Kidney (tissue), 13 donors: ENCODE measurements at regions not wholly inside any gene's neighbourhood (a gene's known extent, or its start where the extent isn't known, plus 50 kb on each side); places are given as distances from the start of the nearest gene placed in this dataset.

Experiments used
- DNase-seq, 5 donors: peaks; one replicate each; pipeline ENCODE4 v3.0.0-alpha.2; 2013 to 2020
- FAIRE-seq: peaks from 2 replicates; lab custom pipeline; 2012; peaks lifted over from hg19 to GRCh38; lab: Jason Lieb, UNC
- H3K27ac ChIP-seq, 2 donors: one replicate each; pipeline ENCODE4 v1.7.0; 2013; ENCODE audit warnings: low read depth in 2 of 2, low read length in 2 of 2, inconsistent platforms in 1 of 2
- H3K27me3 ChIP-seq: one replicate; pipeline ENCODE4 v1.7.1; 2013; ENCODE audit warnings: low read length, inconsistent platforms; ENCODE audit not compliant: control insufficient read depth, insufficient read depth
- H3K36me3 ChIP-seq, 3 donors: one replicate each; pipeline versions ENCODE4 v1.7.0 to v1.7.1; 2013; ENCODE audit warnings: low read length in 3 of 3, control low read depth in 1 of 3, inconsistent platforms in 1 of 3; ENCODE audit not compliant: insufficient read depth in 3 of 3, control insufficient read depth in 2 of 3
- H3K4me1 ChIP-seq, 3 donors: one replicate each; pipeline versions ENCODE4 v1.7.0 to v1.7.1; 2013; ENCODE audit warnings: low read length in 3 of 3, inconsistent platforms in 1 of 3, low read depth in 1 of 3; ENCODE audit not compliant: control insufficient read depth in 2 of 3, insufficient read depth in 2 of 3
- H3K4me3 ChIP-seq, 3 donors: one replicate each; pipeline versions ENCODE4 v1.7.0 to v1.8.1; 2013; ENCODE audit warnings: low read length in 3 of 3, control low read depth in 1 of 3, inconsistent platforms in 1 of 3
- H3K9ac ChIP-seq, 3 donors: one replicate each; pipeline versions ENCODE4 v1.7.0 to v1.7.1; 2013; ENCODE audit warnings: low read length in 3 of 3, control low read depth in 1 of 3, inconsistent platforms in 1 of 3
- H3K9me3 ChIP-seq, 3 donors: one replicate each; pipeline versions ENCODE4 v1.7.0 to v1.7.1; 2013; ENCODE audit warnings: low read length in 3 of 3, control low read depth in 1 of 3, inconsistent platforms in 1 of 3; ENCODE audit not compliant: control insufficient read depth in 2 of 3, insufficient read depth in 1 of 3
- CTCF ChIP-seq: IDR thresholded peaks from 3 replicates; pipeline ENCODE4 v1.5.1; 2012; ENCODE audit warnings: mild to moderate bottlenecking, moderate library complexity, borderline replicate concordance; ENCODE audit not compliant: insufficient read depth; ENCODE audit errors: extremely low read depth
- intact Hi-C: fragments of 100-400 bp; cut with DNase I; formaldehyde crosslinking; loops from one replicate; pipeline ENCODE4 v1.11.1; 2022
- donor health status: control.
- donor health status: control.
- donor health status: control.
- donor health status: control.
- donor health status: control.
- donor health status: DM: yes; HTN: yes; CAD: no.
- donor health status: Normal renal cell carcinoma (clear cell type).

- no peaks in the 10 kb centered on the region for H3K9me3 ChIP-seq
- H3K27ac ChIP-seq: no peak overlapping the region
- no peak for TF ChIP-seq CTCF
- H3K4me1 ChIP-seq: no peaks in the 10 kb centered on the region
- H3K9ac ChIP-seq: no peak overlapping the region
- DNase-seq (no peak), FAIRE-seq (no peak)
- H3K4me3 ChIP-seq: no peak overlapping the region
- no peaks in the 10 kb centered on the region for H3K36me3 ChIP-seq
- no peaks in the 10 kb centered on the region for H3K27me3 ChIP-seq
- intact Hi-C loops: no loop called here
Measured at GRCh38 chr13:80255946-80256345, 85.0 kb downstream of the SPRY2 start.

- no peak for TF ChIP-seq CTCF
Measured at GRCh38 chr13:80251403-80251802, 89.5 kb downstream of the SPRY2 start.

GRCh38 chr13:80250213-80250810, 90.6 kb downstream of the SPRY2 start:
- DNase-seq (no peak), FAIRE-seq (no peak)
- intact Hi-C loops: no loop called here

More at GRCh38 chr13:80251403-80251802, 89.5 kb downstream of the SPRY2 start:
- intact Hi-C loops: no loop called here
- Histone ChIP-seq H3K4me1 (no peaks in the 10 kb centered on the region), H3K9ac (no peak overlapping the region), H3K27ac (no peak overlapping the region), H3K36me3 (no peaks in the 10 kb centered on the region), H3K9me3 (no peaks in the 10 kb centered on the region), H3K4me3 (no peak overlapping the region), H3K27me3 (no peaks in the 10 kb centered on the region)
- DNase-seq (no peak), FAIRE-seq (no peak)

More at GRCh38 chr13:80250213-80250810, 90.6 kb downstream of the SPRY2 start:
- Histone ChIP-seq H3K4me1 (no peaks in the 10 kb centered on the region), H3K36me3 (no peaks in the 10 kb centered on the region), H3K27me3 (no peaks in the 10 kb centered on the region), H3K9me3 (no peaks in the 10 kb centered on the region), H3K27ac (no peak overlapping the region), H3K4me3 (no peak overlapping the region), H3K9ac (no peak overlapping the region)
- TF ChIP-seq CTCF: no peak
